Spleen (tissue), 7 donors: ENCODE measurements at regions not wholly inside any gene's neighbourhood (a gene's known extent, or its start where the extent isn't known, plus 50 kb on each side); places are given as distances from the start of the nearest gene placed in this dataset.

Source experiments
- CTCF ChIP-seq, 11 experiments: fragments of 200-600 bp in 7 of 11; fragments of 450-650 bp in 4 of 11; sonication (generic) in 4 of 11; IDR thresholded peaks in 8 of 11; conservative IDR thresholded peaks in 3 of 11; 1 replicate in 7 of 11; 2 replicates in 4 of 11; pipeline versions ENCODE4 v1.4.0 to v1.8.0; 2016 to 2021; ENCODE audit warnings: antibody characterized with exemption in 11 of 11, inconsistent platforms in 4 of 11, mild to moderate bottlenecking in 1 of 11
- POLR2A ChIP-seq, 3 donors: fragments of 450-650 bp; IDR thresholded peaks; one replicate each; pipeline ENCODE4 v1.5.1; 2017; ENCODE audit warnings: antibody characterized with exemption in 3 of 3, mild to moderate bottlenecking in 1 of 3
- POLR2AphosphoS5 ChIP-seq, 3 donors: sonication (generic); formaldehyde crosslinking; IDR thresholded peaks; one replicate each; pipeline ENCODE4 v1.5.1; 2017; ENCODE audit warnings: antibody characterized with exemption in 3 of 3
- donor health status: DM: no; HTN: no; CAD: no; lungs with moderate emphysema.
- donor health status: DM: no; HTN: no; CAD: no.
- donor health status: DM: no; HTN: no; CAD: no.

GRCh38 chr2:107669335-107669734, 157.4 kb upstream of the RGPD4 start:
- TF ChIP-seq CTCF (IDR thresholded peaks at IDR 0.05 in 8 of 11, conservative IDR thresholded peaks at IDR 0.05 in 3 of 11) (no peak), POLR2A (IDR thresholded peaks at IDR 0.05) (no peak), POLR2AphosphoS5 (IDR thresholded peaks at IDR 0.05) (no peak)
